MCF 10A (cell line): ENCODE measurements at regions not wholly inside any gene's neighbourhood (a gene's known extent, or its start where the extent isn't known, plus 50 kb on each side); places are given as distances from the start of the nearest gene placed in this dataset.

Experiments
- BruUV-seq: library from RNA; stranded (reverse); fragments of 400-500 nt; replicated peaks from 2 replicates; lab custom pipeline; 2021; lab: Mats Ljungman, UMichigan
- CTCF ChIA-PET: fragments of 300-600 bp; sonication (Branson Sonifier 250); formaldehyde crosslinking; extraction: SDS; loops from one replicate; lab custom pipeline; 2021; ENCODE audit warnings: antibody characterized with exemption, inconsistent platforms; lab: Yijun Ruan, JAX
- POLR2A ChIA-PET: fragments of 300-600, 350-650 bp; sonication (Branson Sonifier 250); formaldehyde crosslinking; extraction: SDS; loops from one replicate; lab custom pipeline; 2020; ENCODE audit warnings: antibody characterized with exemption, inconsistent platforms; lab: Yijun Ruan, JAX
- DNase-seq: peaks from one replicate; pipeline ENCODE4 v3.0.0-alpha.2; 2018; ENCODE audit not compliant: unreplicated experiment
- H3K27ac Mint-ChIP-seq: one replicate; pipeline ENCODE4 v1.8.0; 2022; ENCODE audit warnings: mild to moderate bottlenecking, low read depth, mixed read lengths; ENCODE audit not compliant: unreplicated experiment
- H3K27me3 Mint-ChIP-seq: one replicate; pipeline ENCODE4 v1.8.0; 2022; ENCODE audit warnings: mixed read lengths; ENCODE audit not compliant: insufficient read depth, unreplicated experiment
- H3K36me3 Mint-ChIP-seq: one replicate; pipeline ENCODE4 v1.8.0; 2022; ENCODE audit warnings: mild to moderate bottlenecking, moderate library complexity, mixed read lengths; ENCODE audit not compliant: insufficient read depth, unreplicated experiment
- H3K4me1 Mint-ChIP-seq: one replicate; pipeline ENCODE4 v1.8.0; 2022; ENCODE audit warnings: mixed read lengths; ENCODE audit not compliant: insufficient read depth, unreplicated experiment
- H3K4me3 Mint-ChIP-seq: one replicate; pipeline ENCODE4 v1.8.0; 2022; ENCODE audit warnings: mild to moderate bottlenecking, moderate library complexity, mixed read lengths; ENCODE audit not compliant: unreplicated experiment
- H3K9me3 Mint-ChIP-seq: one replicate; pipeline ENCODE4 v1.8.0; 2022; ENCODE audit warnings: mixed read lengths; ENCODE audit not compliant: unreplicated experiment
- CTCF ChIP-seq: fragments of 200-600 bp; IDR thresholded peaks from one replicate; pipeline ENCODE4 v1.8.0; 2022; ENCODE audit warnings: antibody characterized with exemption, mild to moderate bottlenecking; ENCODE audit not compliant: unreplicated experiment
- intact Hi-C: fragments of 100-400 bp; cut with micrococcal nuclease; formaldehyde crosslinking; loops from 2 replicates; pipeline ENCODE4 v1.14.1; 2022

DNA sequence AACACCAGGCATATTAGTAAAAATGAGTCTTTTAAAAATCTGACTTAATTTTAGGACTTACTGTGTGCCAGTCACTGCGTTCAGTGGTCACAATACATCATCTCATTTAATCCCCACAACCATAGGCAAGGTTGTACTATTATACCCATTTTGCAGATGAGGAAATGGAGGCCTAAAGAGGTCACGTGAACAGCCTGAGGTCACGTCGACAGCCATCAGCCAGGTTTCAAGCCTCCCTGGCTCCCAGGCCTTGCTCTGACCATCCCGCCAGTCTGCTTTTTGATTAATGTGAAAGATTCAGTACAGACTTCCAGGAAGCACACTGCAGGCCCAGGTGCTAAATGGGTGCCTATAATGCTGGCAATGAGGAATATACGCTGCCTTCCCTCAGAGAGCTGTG is 86.3 kb upstream of the TOX3 start:
- intact Hi-C loops: no loop called here
- no peak for TF ChIP-seq CTCF
- CTCF ChIA-PET: no interaction called here
- H3K27me3 Mint-ChIP-seq: no peaks in the 10 kb centered on the region
- no peaks in the 10 kb centered on the region for H3K36me3 Mint-ChIP-seq
- no peaks in the 10 kb centered on the region for H3K4me1 Mint-ChIP-seq
- H3K9me3 Mint-ChIP-seq: peaks cover 33% of the 10 kb centered on the region
- BruUV-seq: no TSS peak
- DNase-seq: no peak
- no peak overlapping the region for H3K4me3 Mint-ChIP-seq
- H3K27ac Mint-ChIP-seq: no peak overlapping the region
- POLR2A ChIA-PET: no interaction called here

GRCh38 chr16:52631711-52632110 is 84.8 kb upstream of the TOX3 start:
- peaks cover 24% of the 10 kb centered on the region for H3K9me3 Mint-ChIP-seq
- ChIA-PET CTCF (no interaction called here), POLR2A (no interaction called here)
- no TSS peak for BruUV-seq
- TF ChIP-seq CTCF: no peak
- DNase-seq: no peak
- intact Hi-C loops: no loop called here
- no peak overlapping the region for H3K27ac Mint-ChIP-seq
- no peaks in the 10 kb centered on the region for H3K27me3 Mint-ChIP-seq
- H3K36me3 Mint-ChIP-seq: no peaks in the 10 kb centered on the region
- H3K4me1 Mint-ChIP-seq: no peaks in the 10 kb centered on the region
- no peak overlapping the region for H3K4me3 Mint-ChIP-seq

- TF ChIP-seq CTCF: no peak
- H3K36me3 Mint-ChIP-seq: no peaks in the 10 kb centered on the region
- no peak overlapping the region for H3K4me3 Mint-ChIP-seq
- H3K9me3 Mint-ChIP-seq: peaks cover 17% of the 10 kb centered on the region
- H3K4me1 Mint-ChIP-seq: no peaks in the 10 kb centered on the region
- DNase-seq: no peak
- H3K27me3 Mint-ChIP-seq: no peaks in the 10 kb centered on the region
- POLR2A ChIA-PET: interaction anchor here (0.6 kb wide), 1 partner anchor 151 kb away, joined by 3 read pairs; no protein-coding TSS in a partner anchor
- intact Hi-C loops: no loop called here
- H3K27ac Mint-ChIP-seq: no peak overlapping the region
- CTCF ChIA-PET: interaction anchor here (0.6 kb wide), 1 partner anchor 15 kb away, joined by 3 read pairs; no protein-coding TSS in a partner anchor
- BruUV-seq: no TSS peak
Measured at GRCh38 chr16:52630711-52631110, 83.8 kb upstream of the TOX3 start.

DNA sequence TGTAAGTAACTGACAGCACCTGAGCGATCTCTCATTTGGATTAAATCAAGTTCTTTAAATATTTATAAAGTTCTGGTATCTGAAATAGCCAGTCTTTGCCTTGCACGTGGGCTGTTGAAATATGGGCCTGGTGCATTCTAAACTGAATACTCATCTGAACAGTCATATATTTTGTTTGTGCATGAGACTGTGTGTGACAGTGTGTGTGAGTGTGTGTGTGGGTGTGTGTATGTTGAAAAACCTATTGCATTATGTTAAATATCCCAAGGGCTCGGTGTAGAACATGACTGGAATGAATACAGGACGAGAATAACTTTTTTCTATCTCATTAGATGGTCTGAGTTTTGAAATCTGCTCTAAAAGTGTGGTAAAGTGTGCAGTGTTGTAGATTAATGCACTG is 82.4 kb upstream of the TOX3 start:
- ChIA-PET CTCF (no interaction called here), POLR2A (no interaction called here)
- H3K27ac Mint-ChIP-seq: no peak overlapping the region
- H3K9me3 Mint-ChIP-seq: peaks cover 24% of the 10 kb centered on the region
- no peak for TF ChIP-seq CTCF
- no peaks in the 10 kb centered on the region for H3K36me3 Mint-ChIP-seq
- DNase-seq: no peak
- H3K27me3 Mint-ChIP-seq: no peaks in the 10 kb centered on the region
- H3K4me3 Mint-ChIP-seq: no peak overlapping the region
- H3K4me1 Mint-ChIP-seq: no peaks in the 10 kb centered on the region
- intact Hi-C loops: no loop called here
- BruUV-seq: no TSS peak
